ENCODE measurements at regions not wholly inside any gene's neighbourhood (a gene's known extent, or its start where the extent isn't known, plus 50 kb on each side); places are given as distances from the start of the nearest gene placed in this dataset.

GRCh38 chr7:425794-426188, 93.9 kb downstream of the PDGFA start:
- Histone ChIP-seq H3K9me3 (ENCODE audit: control insufficient read depth, low read length) (no peaks in the 10 kb centered on the region), H3K4me3 (ENCODE audit: low read length) (no peak overlapping the region), H3K4me1 (ENCODE audit: control insufficient read depth, insufficient read depth, low read length) (no peaks in the 10 kb centered on the region), H3K27ac (ENCODE audit: low read depth, low read length) (no peak overlapping the region), H3K36me3 (ENCODE audit: control insufficient read depth, insufficient read depth, low read length) (no peaks in the 10 kb centered on the region), H3K9ac (ENCODE audit: extremely low read depth, low read length, poor library complexity, severe bottlenecking) (no peak overlapping the region), H3K27me3 (ENCODE audit: control insufficient read depth, insufficient read depth, low read length, poor library complexity, severe bottlenecking) (no peaks in the 10 kb centered on the region)
- WGBS, 2 experiments (ENCODE audit: insufficient coverage in 1 of 2, insufficient read length in 1 of 2) = 77 to 81% methylated on average over 11 to 16 of the region's 16 CpGs
- no peak for DNase-seq
- no peak overlapping the region for H3K4me3 Mint-ChIP-seq
- H3K27ac Mint-ChIP-seq = no peak overlapping the region
- H3K9me3 Mint-ChIP-seq = peaks cover 10% of the 10 kb centered on the region
- no peaks in the 10 kb centered on the region for H3K27me3 Mint-ChIP-seq (ENCODE audit: insufficient read depth)
- no peak for TF ChIP-seq CTCF (conservative IDR thresholded peaks at IDR 0.05)
- H3K36me3 Mint-ChIP-seq (ENCODE audit: low read depth) = no peaks in the 10 kb centered on the region
- no peaks in the 10 kb centered on the region for H3K4me1 Mint-ChIP-seq

- Histone ChIP-seq H3K27ac (ENCODE audit: low read depth, low read length) (no peak overlapping the region), H3K27me3 (ENCODE audit: control insufficient read depth, insufficient read depth, low read length, poor library complexity, severe bottlenecking) (no peaks in the 10 kb centered on the region), H3K4me1 (ENCODE audit: control insufficient read depth, insufficient read depth, low read length) (no peaks in the 10 kb centered on the region), H3K9ac (ENCODE audit: extremely low read depth, low read length, poor library complexity, severe bottlenecking) (no peak overlapping the region), H3K36me3 (ENCODE audit: control insufficient read depth, insufficient read depth, low read length) (no peaks in the 10 kb centered on the region), H3K9me3 (ENCODE audit: control insufficient read depth, low read length) (no peaks in the 10 kb centered on the region), H3K4me3 (ENCODE audit: low read length) (no peak overlapping the region)
- Mint-ChIP-seq H3K4me1 (no peaks in the 10 kb centered on the region), H3K27me3 (ENCODE audit: insufficient read depth) (no peaks in the 10 kb centered on the region), H3K27ac (no peak overlapping the region), H3K9me3 (peaks cover 10% of the 10 kb centered on the region), H3K4me3 (no peak overlapping the region), H3K36me3 (ENCODE audit: low read depth) (no peaks in the 10 kb centered on the region)
- no peak for TF ChIP-seq CTCF (conservative IDR thresholded peaks at IDR 0.05)
- WGBS, 2 experiments (ENCODE audit: insufficient coverage in 1 of 2, insufficient read length in 1 of 2) = 90 to 96% methylated on average over 10 to 12 of the region's 12 CpGs
- DNase-seq = no peak
Measured at GRCh38 chr7:426510-426909, 93.1 kb downstream of the PDGFA start.

GRCh38 chr7:427506-428103, 92.0 kb downstream of the PDGFA start:
- no peaks in the 10 kb centered on the region for H3K36me3 Mint-ChIP-seq (ENCODE audit: low read depth)
- no peaks in the 10 kb centered on the region for H3K27me3 ChIP-seq (ENCODE audit: control insufficient read depth, insufficient read depth, low read length, poor library complexity, severe bottlenecking)
- DNase-seq = no peak

More at GRCh38 chr7:427506-428103, 92.0 kb downstream of the PDGFA start:
- Histone ChIP-seq H3K9me3 (ENCODE audit: control insufficient read depth, low read length) (no peaks in the 10 kb centered on the region), H3K36me3 (ENCODE audit: control insufficient read depth, insufficient read depth, low read length) (no peaks in the 10 kb centered on the region), H3K27ac (ENCODE audit: low read depth, low read length) (no peak overlapping the region), H3K4me1 (ENCODE audit: control insufficient read depth, insufficient read depth, low read length) (no peaks in the 10 kb centered on the region), H3K9ac (ENCODE audit: extremely low read depth, low read length, poor library complexity, severe bottlenecking) (no peak overlapping the region), H3K4me3 (ENCODE audit: low read length) (no peak overlapping the region)
- Mint-ChIP-seq H3K4me1 (no peaks in the 10 kb centered on the region), H3K27ac (no peak overlapping the region), H3K9me3 (peaks cover 10% of the 10 kb centered on the region), H3K4me3 (no peak overlapping the region), H3K27me3 (ENCODE audit: insufficient read depth) (no peaks in the 10 kb centered on the region)
- TF ChIP-seq CTCF (conservative IDR thresholded peaks at IDR 0.05) = no peak
- WGBS, 2 experiments (ENCODE audit: insufficient coverage in 1 of 2, insufficient read length in 1 of 2) = 94% methylated on average over 16 to 18 of the region's 18 CpGs

Data from endodermal cell (in vitro differentiated cells).